SK-N-SH treated with all-trans-retinoic acid at 6 μM for 48 hours (cell line): ENCODE measurements at regions not wholly inside any gene's neighbourhood (a gene's known extent, or its start where the extent isn't known, plus 50 kb on each side); places are given as distances from the start of the nearest gene placed in this dataset.

ENCODE experiments used
- ZNF565 ChIP-seq: fragments of 450-650 bp; formaldehyde crosslinking; conservative IDR thresholded peaks from 2 replicates; pipeline ENCODE4 v1.5.0; 2020; ENCODE audit warnings: low read depth, mild to moderate bottlenecking, moderate library complexity
- ZNF8 ChIP-seq: fragments of 450-650 bp; formaldehyde crosslinking; IDR thresholded peaks from 2 replicates; pipeline ENCODE4 v1.5.0; 2020; ENCODE audit warnings: mild to moderate bottlenecking, moderate library complexity
- TF ChIP-seq, protein P1 (sequence below): fragments of 250-450 bp; sonication (Bioruptor Pico); IDR thresholded peaks from 2 replicates; pipeline ENCODE4 v1.8.0; 2020; ENCODE audit warnings: mild to moderate bottlenecking, moderate library complexity, borderline replicate concordance
- TF ChIP-seq, protein P2 (sequence below): fragments of 250-450 bp; sonication (Bioruptor Pico); IDR thresholded peaks from 2 replicates; pipeline ENCODE4 v1.8.0; 2021; ENCODE audit warnings: low read depth, mild to moderate bottlenecking, moderate library complexity, borderline replicate concordance

DNA sequence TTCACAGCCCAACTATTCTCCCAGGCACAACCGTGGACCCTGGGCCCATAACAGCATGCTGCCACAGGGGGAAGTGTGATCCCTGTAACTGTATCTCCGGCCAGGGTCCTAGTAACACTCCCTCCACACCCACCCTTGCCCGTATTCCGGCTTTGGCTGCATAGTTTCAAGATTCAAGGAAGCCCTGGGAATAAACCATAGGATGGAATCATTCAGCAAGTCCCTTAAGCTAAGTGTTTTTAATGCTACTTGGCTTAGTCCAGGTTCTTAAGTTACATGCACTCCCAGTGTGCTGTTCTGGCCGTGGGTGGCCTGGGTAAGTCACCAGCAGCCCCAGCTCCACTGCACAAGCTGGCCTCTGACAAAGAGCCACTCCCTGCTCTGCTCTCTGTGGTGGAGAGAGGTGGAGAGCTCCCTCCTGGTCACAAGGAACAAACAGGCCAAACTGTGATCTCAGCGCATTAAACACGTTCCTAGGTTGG is 532.4 kb upstream of the SGCG start:
- TF ChIP-seq ZNF565, result no peak
- TF ChIP-seq ZNF8 (CRISPR knock-in tag), result no peak
- TF ChIP-seq, protein P1, sequence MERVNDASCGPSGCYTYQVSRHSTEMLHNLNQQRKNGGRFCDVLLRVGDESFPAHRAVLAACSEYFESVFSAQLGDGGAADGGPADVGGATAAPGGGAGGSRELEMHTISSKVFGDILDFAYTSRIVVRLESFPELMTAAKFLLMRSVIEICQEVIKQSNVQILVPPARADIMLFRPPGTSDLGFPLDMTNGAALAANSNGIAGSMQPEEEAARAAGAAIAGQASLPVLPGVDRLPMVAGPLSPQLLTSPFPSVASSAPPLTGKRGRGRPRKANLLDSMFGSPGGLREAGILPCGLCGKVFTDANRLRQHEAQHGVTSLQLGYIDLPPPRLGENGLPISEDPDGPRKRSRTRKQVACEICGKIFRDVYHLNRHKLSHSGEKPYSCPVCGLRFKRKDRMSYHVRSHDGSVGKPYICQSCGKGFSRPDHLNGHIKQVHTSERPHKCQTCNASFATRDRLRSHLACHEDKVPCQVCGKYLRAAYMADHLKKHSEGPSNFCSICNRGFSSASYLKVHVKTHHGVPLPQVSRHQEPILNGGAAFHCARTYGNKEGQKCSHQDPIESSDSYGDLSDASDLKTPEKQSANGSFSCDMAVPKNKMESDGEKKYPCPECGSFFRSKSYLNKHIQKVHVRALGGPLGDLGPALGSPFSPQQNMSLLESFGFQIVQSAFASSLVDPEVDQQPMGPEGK (CRISPR knock-in tag), result no peak
- TF ChIP-seq, protein P2, sequence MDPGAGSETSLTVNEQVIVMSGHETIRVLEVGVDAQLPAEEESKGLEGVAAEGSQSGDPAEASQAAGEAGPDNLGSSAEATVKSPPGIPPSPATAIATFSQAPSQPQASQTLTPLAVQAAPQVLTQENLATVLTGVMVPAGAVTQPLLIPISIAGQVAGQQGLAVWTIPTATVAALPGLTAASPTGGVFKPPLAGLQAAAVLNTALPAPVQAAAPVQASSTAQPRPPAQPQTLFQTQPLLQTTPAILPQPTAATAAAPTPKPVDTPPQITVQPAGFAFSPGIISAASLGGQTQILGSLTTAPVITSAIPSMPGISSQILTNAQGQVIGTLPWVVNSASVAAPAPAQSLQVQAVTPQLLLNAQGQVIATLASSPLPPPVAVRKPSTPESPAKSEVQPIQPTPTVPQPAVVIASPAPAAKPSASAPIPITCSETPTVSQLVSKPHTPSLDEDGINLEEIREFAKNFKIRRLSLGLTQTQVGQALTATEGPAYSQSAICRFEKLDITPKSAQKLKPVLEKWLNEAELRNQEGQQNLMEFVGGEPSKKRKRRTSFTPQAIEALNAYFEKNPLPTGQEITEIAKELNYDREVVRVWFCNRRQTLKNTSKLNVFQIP (CRISPR knock-in tag), result no peak
